ENCODE measurements at regions not wholly inside any gene's neighbourhood (a gene's known extent, or its start where the extent isn't known, plus 50 kb on each side); places are given as distances from the start of the nearest gene placed in this dataset.

GRCh38 chr7:8354503-8354902 is 78.9 kb upstream of the NXPH1 start:
- Histone ChIP-seq H3K4me3 (replicated peaks; ENCODE audit: insufficient read depth, low read length) (no peak overlapping the region), H3K27ac (replicated peaks) (no peak overlapping the region), H3K27me3 (ENCODE audit: insufficient read depth, poor library complexity, severe bottlenecking) (no peaks in the 10 kb centered on the region)
- TF ChIP-seq GABPA (IDR thresholded peaks at IDR 0.05; ENCODE audit: low read depth) (no peak), SPI1 (IDR thresholded peaks at IDR 0.05; ENCODE audit: borderline replicate concordance, low read depth) (no peak), REST (IDR thresholded peaks at IDR 0.05; ENCODE audit: insufficient replicate concordance, low read depth) (no peak), POLR2AphosphoS5 (IDR thresholded peaks at IDR 0.05; ENCODE audit: low read depth) (no peak)
- TF ChIP-seq, protein P1, sequence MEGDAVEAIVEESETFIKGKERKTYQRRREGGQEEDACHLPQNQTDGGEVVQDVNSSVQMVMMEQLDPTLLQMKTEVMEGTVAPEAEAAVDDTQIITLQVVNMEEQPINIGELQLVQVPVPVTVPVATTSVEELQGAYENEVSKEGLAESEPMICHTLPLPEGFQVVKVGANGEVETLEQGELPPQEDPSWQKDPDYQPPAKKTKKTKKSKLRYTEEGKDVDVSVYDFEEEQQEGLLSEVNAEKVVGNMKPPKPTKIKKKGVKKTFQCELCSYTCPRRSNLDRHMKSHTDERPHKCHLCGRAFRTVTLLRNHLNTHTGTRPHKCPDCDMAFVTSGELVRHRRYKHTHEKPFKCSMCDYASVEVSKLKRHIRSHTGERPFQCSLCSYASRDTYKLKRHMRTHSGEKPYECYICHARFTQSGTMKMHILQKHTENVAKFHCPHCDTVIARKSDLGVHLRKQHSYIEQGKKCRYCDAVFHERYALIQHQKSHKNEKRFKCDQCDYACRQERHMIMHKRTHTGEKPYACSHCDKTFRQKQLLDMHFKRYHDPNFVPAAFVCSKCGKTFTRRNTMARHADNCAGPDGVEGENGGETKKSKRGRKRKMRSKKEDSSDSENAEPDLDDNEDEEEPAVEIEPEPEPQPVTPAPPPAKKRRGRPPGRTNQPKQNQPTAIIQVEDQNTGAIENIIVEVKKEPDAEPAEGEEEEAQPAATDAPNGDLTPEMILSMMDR (IDR thresholded peaks at IDR 0.05; ENCODE audit: insufficient read depth, low read length): no peak
- no peak for DNase-seq (ENCODE audit: low read depth in 1 of 2, low spot score in 1 of 2)

DNA sequence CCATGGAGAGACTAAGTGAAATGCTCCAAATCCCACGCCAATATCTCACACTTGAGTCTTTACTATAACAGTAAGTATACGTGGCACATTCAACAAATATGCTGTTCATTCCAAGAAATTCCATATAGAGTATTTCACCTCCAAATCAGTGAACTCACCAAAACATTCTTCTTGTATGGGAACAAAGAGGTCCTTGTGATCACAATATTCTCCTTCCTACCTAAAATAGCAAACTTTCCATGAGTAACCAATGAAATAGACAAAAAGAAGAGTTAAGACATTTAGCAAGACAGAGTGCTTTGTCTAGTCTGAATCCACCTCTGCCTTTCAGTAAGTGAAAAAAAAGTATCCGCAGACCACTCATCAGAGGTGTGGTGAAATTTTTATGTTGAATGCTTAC is 77.3 kb upstream of the NXPH1 start:
- no peak for DNase-seq (ENCODE audit: low read depth in 1 of 2, low spot score in 1 of 2)
- Histone ChIP-seq H3K4me3 (replicated peaks; ENCODE audit: insufficient read depth, low read length) (no peak overlapping the region), H3K27me3 (ENCODE audit: insufficient read depth, poor library complexity, severe bottlenecking) (no peaks in the 10 kb centered on the region), H3K27ac (replicated peaks) (no peak overlapping the region)
- TF ChIP-seq SPI1 (IDR thresholded peaks at IDR 0.05; ENCODE audit: borderline replicate concordance, low read depth) (no peak), GABPA (IDR thresholded peaks at IDR 0.05; ENCODE audit: low read depth) (no peak), REST (IDR thresholded peaks at IDR 0.05; ENCODE audit: insufficient replicate concordance, low read depth) (no peak), POLR2AphosphoS5 (IDR thresholded peaks at IDR 0.05; ENCODE audit: low read depth) (no peak)
- TF ChIP-seq, protein P1 (IDR thresholded peaks at IDR 0.05; ENCODE audit: insufficient read depth, low read length): no peak

GRCh38 chr7:8357536-8357935 is 75.9 kb upstream of the NXPH1 start:
- H3K4me3 ChIP-seq (replicated peaks; ENCODE audit: insufficient read depth, low read length): no peak overlapping the region
- H3K27me3 ChIP-seq (ENCODE audit: insufficient read depth, poor library complexity, severe bottlenecking): no peaks in the 10 kb centered on the region
- DNase-seq (ENCODE audit: low read depth in 1 of 2, low spot score in 1 of 2): no peak
- no peak overlapping the region for H3K27ac ChIP-seq (replicated peaks)
- no peak for TF ChIP-seq GABPA (IDR thresholded peaks at IDR 0.05; ENCODE audit: low read depth)
- TF ChIP-seq POLR2AphosphoS5 (IDR thresholded peaks at IDR 0.05; ENCODE audit: low read depth): no peak
- no peak for TF ChIP-seq REST (IDR thresholded peaks at IDR 0.05; ENCODE audit: insufficient replicate concordance, low read depth)
- TF ChIP-seq, protein P1 (IDR thresholded peaks at IDR 0.05; ENCODE audit: insufficient read depth, low read length): no peak
- TF ChIP-seq SPI1 (IDR thresholded peaks at IDR 0.05; ENCODE audit: borderline replicate concordance, low read depth): no peak

Data from HL-60 (cell line).